HCT116 (cell line): ENCODE measurements at regions not wholly inside any gene's neighbourhood (a gene's known extent, or its start where the extent isn't known, plus 50 kb on each side); places are given as distances from the start of the nearest gene placed in this dataset.

Source experiments
- ATAC-seq: fragments of 200-7000 bp; cut with Tn5 transposase; 2 replicates; pipeline ENCODE4 v1.9.1; 2020; ENCODE audit warnings: mild to moderate bottlenecking, moderate library complexity
- BruUV-seq: library from RNA; stranded (reverse); fragments of 400-500 nt; replicated peaks from 2 replicates; lab custom pipeline; 2021; lab: Mats Ljungman, UMichigan
- CTCF ChIA-PET: fragments of 300-600 bp; sonication (Branson Sonifier 250); formaldehyde crosslinking; loops from one replicate; lab custom pipeline; 2021; ENCODE audit warnings: antibody characterized with exemption; lab: Charles Lee
- POLR2A ChIA-PET: fragments of 300-600, 350-600 bp; sonication (Branson Sonifier 250); formaldehyde crosslinking; loops from one replicate; lab custom pipeline; 2021; ENCODE audit warnings: antibody characterized with exemption; lab: Charles Lee
- RAD21 ChIA-PET, 2 experiments: fragments of 300-600 bp; sonication (Branson Sonifier 250); formaldehyde crosslinking; loops; one replicate each; lab custom pipeline; 2023; ENCODE audit warnings: low total read pairs in 2 of 2; ENCODE audit not compliant: uncharacterized antibody in 2 of 2, unreplicated experiment in 2 of 2, low non-redundant PET in 1 of 2; lab: Charles Lee
- DNase-seq: peaks from one replicate; pipeline ENCODE4 v3.0.0-alpha.2; 2010; ENCODE audit warnings: low read depth, low spot score
- H2AFZ ChIP-seq: fragments of 200-600 bp; shearing (Covaris generic), sonication (generic); 2 replicates; pipeline ENCODE4 v1.6.1; 2017; ENCODE audit warnings: low read depth, mixed run types, mixed read lengths, antibody characterized with exemption, low read length; ENCODE audit not compliant: poor library complexity, severe bottlenecking
- H3K27ac ChIP-seq: 2 replicates; pipeline ENCODE4 v1.5.1; 2012; ENCODE audit warnings: low read depth, low read length
- H3K27me3 ChIP-seq: fragments of 200-600 bp; sonication (generic); 2 replicates; pipeline ENCODE4 v1.6.1; 2016; ENCODE audit warnings: mixed run types, low read length, mixed read lengths; ENCODE audit not compliant: insufficient read depth
- H3K36me3 ChIP-seq, 2 experiments: fragments of 200-500 bp in 1 of 2; fragments of 200-600 bp in 1 of 2; sonication (Bioruptor generic) in 1 of 2; sonication (generic) in 1 of 2; 2 replicates each; pipeline versions ENCODE4 v1.5.1 to v1.6.1; 2014 to 2016; ENCODE audit warnings: low read length in 2 of 2, inconsistent platforms in 1 of 2, mixed read lengths in 1 of 2, mixed run types in 1 of 2; ENCODE audit not compliant: insufficient read depth in 2 of 2, control insufficient read depth in 1 of 2
- H3K4me1 ChIP-seq, 2 experiments: fragments of 200-600 bp in 1 of 2; sonication (generic) in 1 of 2; 2 replicates each; pipeline versions ENCODE4 v1.5.1 to v1.6.1; 2012 to 2017; ENCODE audit warnings: low read length in 2 of 2, inconsistent platforms in 1 of 2, mild to moderate bottlenecking in 1 of 2, mixed read lengths in 1 of 2, mixed run types in 1 of 2, moderate library complexity in 1 of 2; ENCODE audit not compliant: insufficient read depth in 2 of 2, control insufficient read depth in 1 of 2
- H3K4me2 ChIP-seq: fragments of 200-600 bp; sonication (generic); 2 replicates; pipeline ENCODE4 v1.6.1; 2017; ENCODE audit warnings: mixed run types, low read length, mixed read lengths
- H3K4me3 ChIP-seq, 2 experiments: fragments of 200-600 bp in 1 of 2; sonication (generic) in 1 of 2; replicated peaks in 1 of 2; 2 replicates each; pipeline ENCODE4 v1.5.1; 2011 to 2016; ENCODE audit warnings: low read length in 2 of 2, control low read depth in 1 of 2, low read depth in 1 of 2, mild to moderate bottlenecking in 1 of 2, mixed read lengths in 1 of 2, mixed run types in 1 of 2
- H3K79me2 ChIP-seq: fragments of 200-600 bp; sonication (generic); 2 replicates; pipeline ENCODE4 v1.6.1; 2017; ENCODE audit warnings: mild to moderate bottlenecking, mixed run types, low read length, moderate library complexity, mixed read lengths; ENCODE audit not compliant: insufficient read depth
- H3K9ac ChIP-seq: fragments of 200-600 bp; sonication (generic); 2 replicates; pipeline ENCODE4 v1.6.1; 2016; ENCODE audit warnings: low read length, mixed read lengths
- H3K9me2 ChIP-seq: fragments of 200-600 bp; sonication (generic), shearing (Covaris generic); 2 replicates; pipeline ENCODE4 v1.6.1; 2017; ENCODE audit warnings: mixed run types, mild to moderate bottlenecking, moderate library complexity; ENCODE audit not compliant: insufficient read depth
- H3K9me3 ChIP-seq, 2 experiments: fragments of 200-500 bp in 1 of 2; fragments of 200-600 bp in 1 of 2; sonication (Bioruptor generic) in 1 of 2; sonication (generic) in 1 of 2; 2 replicates each; pipeline ENCODE4 v1.6.1; 2014 to 2017; ENCODE audit warnings: low read length in 2 of 2, mixed read lengths in 2 of 2, inconsistent platforms in 1 of 2, low read depth in 1 of 2, mild to moderate bottlenecking in 1 of 2, mixed run types in 1 of 2, moderate library complexity in 1 of 2; ENCODE audit not compliant: control insufficient read depth in 1 of 2, insufficient read depth in 1 of 2
- H4K20me1 ChIP-seq: fragments of 200-600 bp; sonication (generic), shearing (Covaris generic); 2 replicates; pipeline ENCODE4 v1.6.1; 2017; ENCODE audit warnings: mixed run types, mild to moderate bottlenecking, moderate library complexity; ENCODE audit not compliant: insufficient read depth
- ATF3 ChIP-seq: IDR thresholded peaks from 2 replicates; pipeline ENCODE4 v1.6.1; 2012
- CEBPB ChIP-seq: IDR thresholded peaks from 2 replicates; pipeline ENCODE4 v1.6.1; 2012; ENCODE audit warnings: low read depth
- EZH2 ChIP-seq: fragments of 200-600 bp; sonication (generic); IDR thresholded peaks from 2 replicates; pipeline ENCODE4 v1.6.1; 2017; ENCODE audit warnings: antibody characterized with exemption, mixed run types
- EZH2phosphoT487 ChIP-seq: fragments of 200-600 bp; IDR thresholded peaks from 2 replicates; pipeline ENCODE4 v1.6.1; 2018; ENCODE audit warnings: antibody characterized with exemption, borderline replicate concordance
- JUND ChIP-seq: IDR thresholded peaks from 2 replicates; pipeline ENCODE4 v1.6.1; 2012
- POLR2AphosphoS5 ChIP-seq: IDR thresholded peaks from 2 replicates; pipeline ENCODE4 v1.6.1; 2011; ENCODE audit warnings: mild to moderate bottlenecking, low read depth, low read length, moderate library complexity
- RAD21 ChIP-seq: IDR thresholded peaks from 2 replicates; pipeline ENCODE4 v1.6.1; 2012; ENCODE audit warnings: low read depth, mild to moderate bottlenecking
- SIN3A ChIP-seq: IDR thresholded peaks from 2 replicates; pipeline ENCODE4 v1.6.1; 2012; ENCODE audit warnings: low read depth
- SP1 ChIP-seq: IDR thresholded peaks from 2 replicates; pipeline ENCODE4 v1.6.1; 2012; ENCODE audit warnings: low read depth
- ZBTB33 ChIP-seq: IDR thresholded peaks from 2 replicates; pipeline ENCODE4 v1.6.1; 2011; ENCODE audit warnings: mild to moderate bottlenecking, low read length, moderate library complexity; ENCODE audit not compliant: insufficient replicate concordance; ENCODE audit errors: extremely low read depth
- ZFX ChIP-seq: fragments of 450-650 bp; IDR thresholded peaks from 2 replicates; pipeline ENCODE4 v1.6.1; 2017
- intact Hi-C: fragments of 100-400 bp; cut with micrococcal nuclease; formaldehyde crosslinking; loops from 2 replicates; pipeline ENCODE4 v1.10.0; 2022

- TF ChIP-seq ATF3, result no peak
- no peak for TF ChIP-seq RAD21
- TF ChIP-seq SIN3A, result no peak
- TF ChIP-seq ZFX, result no peak
- TF ChIP-seq, all 23 proteins: peak for 0
- no TSS peak for BruUV-seq
- ATAC-seq (no peak), DNase-seq (no peak)
- no peaks in the 10 kb centered on the region for H3K36me3 ChIP-seq
- no peaks in the 10 kb centered on the region for H3K4me1 ChIP-seq
- intact Hi-C loops, result no loop called here
- POLR2A ChIA-PET, result no interaction called here
- H3K9me2 ChIP-seq, result no peaks in the 10 kb centered on the region
- H3K9me3 ChIP-seq, result no peaks in the 10 kb centered on the region
- H3K9ac ChIP-seq, result no peak overlapping the region
- no peak overlapping the region for H3K4me2 ChIP-seq
- H3K4me3 ChIP-seq, result no peak overlapping the region
- no peak overlapping the region for H3K27ac ChIP-seq
- no peak overlapping the region for H2AFZ ChIP-seq
- H3K27me3 ChIP-seq, result no peaks in the 10 kb centered on the region
- CTCF ChIA-PET, result no interaction called here
- RAD21 ChIA-PET, result no interaction called here
- H4K20me1 ChIP-seq, result no peaks in the 10 kb centered on the region
- no peaks in the 10 kb centered on the region for H3K79me2 ChIP-seq
These were observed 207.6 kb upstream of the NR3C2 start for GRCh38 chr4:148649652-148650331.

GRCh38 chr4:148643851-148644250 is 201.6 kb upstream of the NR3C2 start:
- Histone ChIP-seq H3K9me3 (no peaks in the 10 kb centered on the region), H2AFZ (no peak overlapping the region), H3K36me3 (no peaks in the 10 kb centered on the region), H3K9ac (no peak overlapping the region), H3K9me2 (no peaks in the 10 kb centered on the region), H3K4me2 (no peak overlapping the region), H4K20me1 (no peaks in the 10 kb centered on the region), H3K4me3 (no peak overlapping the region), H3K79me2 (no peaks in the 10 kb centered on the region), H3K4me1 (no peaks in the 10 kb centered on the region), H3K27ac (no peak overlapping the region), H3K27me3 (no peaks in the 10 kb centered on the region)
- no peak for DNase-seq
- RAD21 ChIA-PET, result no interaction called here
- intact Hi-C loops, result no loop called here
- POLR2A ChIA-PET, result no interaction called here
- ATAC-seq, result no peak
- no TSS peak for BruUV-seq
- TF ChIP-seq ZBTB33, result no peak
- TF ChIP-seq JUND, result no peak
- TF ChIP-seq EZH2phosphoT487, result no peak
- TF ChIP-seq POLR2AphosphoS5, result no peak
- TF ChIP-seq EZH2, result no peak
- no peak for TF ChIP-seq SP1
- no peak for TF ChIP-seq CEBPB
- no peak for TF ChIP-seq RAD21
- no peak for TF ChIP-seq SIN3A
- CTCF ChIA-PET, result no interaction called here
